ENCODE measurements at regions not wholly inside any gene's neighbourhood (a gene's known extent, or its start where the extent isn't known, plus 50 kb on each side); places are given as distances from the start of the nearest gene placed in this dataset.
"Not testable (repeated sequence)": the region's sequence is repeated elsewhere in the genome, so short reads cannot be mapped to it uniquely, and the experiment has no call there.

- Histone ChIP-seq H3K9me3 (ENCODE audit: control insufficient read depth in 4 of 4, insufficient read depth in 3 of 4, low read length in 3 of 4) (peaks cover 0 to 4% (median 0%) of the 10 kb centered on the region in 4 donors), H3K27ac (ENCODE audit: low read depth in 1 of 2, low read length in 1 of 2) (no peak overlapping the region), H3K36me3 (ENCODE audit: control insufficient read depth in 4 of 4, insufficient read depth in 4 of 4, low read length in 4 of 4) (no peaks in the 10 kb centered on the region), H3K9ac (ENCODE audit: insufficient read depth in 1 of 2, low read length in 2 of 2) (no peak overlapping the region), H3K4me1 (ENCODE audit: control insufficient read depth in 5 of 5, insufficient read depth in 5 of 5, low read length in 5 of 5) (peaks cover 0 to 2% (median 0%) of the 10 kb centered on the region in 5 donors), H3K4me3 (no peak overlapping the region), H3K27me3 (ENCODE audit: control insufficient read depth in 3 of 3, insufficient read depth in 3 of 3, low read length in 2 of 3) (peaks cover 0 to 3% (median 0%) of the 10 kb centered on the region in 3 donors)
- TF ChIP-seq CTCF (IDR thresholded peaks at IDR 0.05; ENCODE audit: control extremely low read depth, extremely low read depth): no peak
- no peak for ATAC-seq (ENCODE audit: insufficient read depth, low FRiP score)
- DNase-seq: no peak
- WGBS, 2 donors: 52 to 66% methylated on average over 5 of the region's 5 CpGs
Observed at GRCh38 chr12:131232036-131232435, 278.3 kb downstream of the ADGRD1 start.

GRCh38 chr12:131232872-131233271 is 279.2 kb downstream of the ADGRD1 start:
- not testable (repeated sequence) for H3K9ac ChIP-seq (ENCODE audit: insufficient read depth in 1 of 2, low read length in 2 of 2); H3K36me3 ChIP-seq (ENCODE audit: control insufficient read depth in 4 of 4, insufficient read depth in 4 of 4, low read length in 4 of 4); ATAC-seq (ENCODE audit: insufficient read depth, low FRiP score); H3K4me1 ChIP-seq (ENCODE audit: control insufficient read depth in 5 of 5, insufficient read depth in 5 of 5, low read length in 5 of 5); DNase-seq; H3K27me3 ChIP-seq (ENCODE audit: control insufficient read depth in 3 of 3, insufficient read depth in 3 of 3, low read length in 2 of 3); H3K4me3 ChIP-seq; H3K9me3 ChIP-seq (ENCODE audit: control insufficient read depth in 4 of 4, insufficient read depth in 3 of 4, low read length in 3 of 4); H3K27ac ChIP-seq (ENCODE audit: low read depth in 1 of 2, low read length in 1 of 2)
- WGBS, 2 donors: 93 to 95% methylated on average over 14 of the region's 14 CpGs

- H3K4me3 ChIP-seq; H3K27me3 ChIP-seq (ENCODE audit: control insufficient read depth in 3 of 3, insufficient read depth in 3 of 3, low read length in 2 of 3); H3K27ac ChIP-seq (ENCODE audit: low read depth in 1 of 2, low read length in 1 of 2); H3K36me3 ChIP-seq (ENCODE audit: control insufficient read depth in 4 of 4, insufficient read depth in 4 of 4, low read length in 4 of 4); H3K4me1 ChIP-seq (ENCODE audit: control insufficient read depth in 5 of 5, insufficient read depth in 5 of 5, low read length in 5 of 5); H3K9ac ChIP-seq (ENCODE audit: insufficient read depth in 1 of 2, low read length in 2 of 2); ATAC-seq (ENCODE audit: insufficient read depth, low FRiP score); H3K9me3 ChIP-seq (ENCODE audit: control insufficient read depth in 4 of 4, insufficient read depth in 3 of 4, low read length in 3 of 4): not testable (repeated sequence)
- DNase-seq: peak in 1 of 3 donors; percentile 17
- 77 to 84% methylated on average over 15 to 16 of the region's 16 CpGs for WGBS, 2 donors
Observed at GRCh38 chr12:131233850-131234789, 280.4 kb downstream of the ADGRD1 start.

- not testable (repeated sequence) for H3K4me1 ChIP-seq (ENCODE audit: control insufficient read depth in 5 of 5, insufficient read depth in 5 of 5, low read length in 5 of 5); H3K27me3 ChIP-seq (ENCODE audit: control insufficient read depth in 3 of 3, insufficient read depth in 3 of 3, low read length in 2 of 3); H3K4me3 ChIP-seq; DNase-seq; H3K27ac ChIP-seq (ENCODE audit: low read depth in 1 of 2, low read length in 1 of 2); H3K9ac ChIP-seq (ENCODE audit: insufficient read depth in 1 of 2, low read length in 2 of 2); ATAC-seq (ENCODE audit: insufficient read depth, low FRiP score); H3K36me3 ChIP-seq (ENCODE audit: control insufficient read depth in 4 of 4, insufficient read depth in 4 of 4, low read length in 4 of 4); H3K9me3 ChIP-seq (ENCODE audit: control insufficient read depth in 4 of 4, insufficient read depth in 3 of 4, low read length in 3 of 4)
- 34 to 35% methylated on average over 4 to 5 of the region's 8 CpGs for WGBS, 2 donors
Observed at GRCh38 chr12:131234841-131235271, 281.1 kb downstream of the ADGRD1 start.

- peaks cover 0 to 4% (median 0%) of the 10 kb centered on the region in 4 donors for H3K9me3 ChIP-seq (ENCODE audit: control insufficient read depth in 4 of 4, insufficient read depth in 3 of 4, low read length in 3 of 4)
- DNase-seq: no peak
- H3K4me3 ChIP-seq: no peak overlapping the region
- no peaks in the 10 kb centered on the region for H3K27me3 ChIP-seq (ENCODE audit: control insufficient read depth in 3 of 3, insufficient read depth in 3 of 3, low read length in 2 of 3)
- WGBS, 2 donors: 85% methylated on average over 12 of the region's 12 CpGs
- TF ChIP-seq CTCF (IDR thresholded peaks at IDR 0.05; ENCODE audit: control extremely low read depth, extremely low read depth): no peak
- no peak for ATAC-seq (ENCODE audit: insufficient read depth, low FRiP score)
- H3K27ac ChIP-seq (ENCODE audit: low read depth in 1 of 2, low read length in 1 of 2): no peak overlapping the region
- no peaks in the 10 kb centered on the region for H3K36me3 ChIP-seq (ENCODE audit: control insufficient read depth in 4 of 4, insufficient read depth in 4 of 4, low read length in 4 of 4)
- H3K4me1 ChIP-seq (ENCODE audit: control insufficient read depth in 5 of 5, insufficient read depth in 5 of 5, low read length in 5 of 5): peaks cover 0 to 2% (median 0%) of the 10 kb centered on the region in 5 donors
- no peak overlapping the region for H3K9ac ChIP-seq (ENCODE audit: insufficient read depth in 1 of 2, low read length in 2 of 2)
Observed at GRCh38 chr12:131235871-131236271, 282.2 kb downstream of the ADGRD1 start.
